GM21390 (cell line): ENCODE measurements at regions not wholly inside any gene's neighbourhood (a gene's known extent, or its start where the extent isn't known, plus 50 kb on each side); places are given as distances from the start of the nearest gene placed in this dataset.
"Not testable (repeated sequence)": the region's sequence is repeated elsewhere in the genome, so short reads cannot be mapped to it uniquely, and the experiment has no call there.

Experiments
- ATAC-seq: cut with Tn5 transposase; IDR thresholded peaks from one replicate; pipeline ENCODE4 v1.9.1; 2021; ENCODE audit not compliant: unreplicated experiment

DNA sequence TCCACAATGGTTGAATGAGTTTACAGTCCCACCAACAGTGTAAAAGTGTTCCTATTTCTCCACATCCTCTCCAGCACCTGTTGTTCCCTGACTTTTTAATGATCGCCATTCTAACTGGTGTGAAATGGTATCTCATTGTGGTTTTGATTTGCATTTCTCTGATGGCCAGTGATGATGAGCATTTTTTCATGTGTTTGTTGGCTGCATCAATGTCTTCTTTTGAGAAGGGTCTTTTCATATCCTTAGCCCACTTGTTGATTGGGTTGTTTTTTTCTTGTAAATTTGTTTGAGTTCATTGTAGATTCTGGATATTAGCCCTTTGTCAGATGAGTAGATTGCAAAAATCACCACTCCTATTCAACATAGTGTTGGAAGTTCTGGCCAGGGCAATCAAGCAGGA, 287.6 kb upstream of the RASGRP1 start:
- not testable (repeated sequence) for ATAC-seq

DNA sequence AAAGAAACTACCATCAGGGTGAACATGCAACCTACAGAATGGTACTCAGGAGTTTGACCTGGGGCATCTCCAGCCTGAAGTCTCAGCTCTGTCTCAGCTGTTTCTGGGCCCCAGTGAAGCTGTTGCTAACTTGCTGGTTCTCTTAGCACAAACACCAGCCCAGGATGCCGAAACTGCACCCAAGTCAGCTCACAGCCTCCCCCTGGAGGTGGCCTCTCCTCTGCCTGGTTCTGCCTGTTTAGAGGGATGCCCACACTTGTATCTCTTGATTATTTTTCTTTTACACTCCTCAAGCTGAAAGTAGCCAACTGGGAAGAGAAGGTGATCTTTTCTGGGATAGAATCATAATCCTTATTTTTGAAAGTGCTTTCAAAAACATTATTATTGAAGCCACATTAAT, 289.0 kb upstream of the RASGRP1 start:
- no peak for ATAC-seq

DNA sequence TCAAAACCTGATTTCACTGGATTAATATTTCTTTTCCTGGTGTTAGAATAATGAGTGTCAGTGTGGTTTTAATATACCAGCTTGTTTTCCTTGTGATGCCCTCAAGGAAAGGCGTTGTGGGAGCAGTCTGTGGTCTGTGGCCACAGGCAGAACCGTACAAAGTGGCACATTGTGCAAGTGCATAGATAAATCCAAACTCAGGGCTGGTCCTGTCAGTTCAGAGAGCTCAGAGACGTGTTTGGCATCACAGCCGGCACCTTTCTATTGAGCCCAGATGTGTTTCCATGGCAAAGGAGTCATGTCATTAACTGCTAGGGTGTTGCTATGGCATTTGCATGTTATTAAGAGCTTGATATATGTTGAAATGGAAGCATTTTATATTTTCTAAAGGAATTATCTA, 289.9 kb upstream of the RASGRP1 start:
- ATAC-seq, result no peak

DNA sequence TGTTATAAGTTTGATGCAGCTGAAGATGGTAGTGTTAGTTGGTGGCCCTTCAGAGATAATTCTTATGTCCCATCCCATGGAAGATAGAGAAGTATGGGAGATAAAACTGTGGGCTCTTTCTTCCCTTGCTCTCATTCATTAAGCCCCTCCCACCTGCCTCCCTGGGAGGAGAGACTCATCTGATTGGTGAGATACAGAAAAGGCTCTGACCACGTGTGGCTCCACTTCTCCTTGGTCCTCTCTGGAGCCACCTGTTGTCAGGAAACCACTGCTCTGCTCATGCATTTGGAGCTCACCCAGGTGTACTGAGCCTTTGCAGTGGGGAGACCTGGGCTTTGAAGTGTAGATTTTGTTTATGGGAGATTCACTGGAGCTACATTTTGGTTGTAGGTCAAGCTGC, 293.2 kb upstream of the RASGRP1 start:
- no peak for ATAC-seq

DNA sequence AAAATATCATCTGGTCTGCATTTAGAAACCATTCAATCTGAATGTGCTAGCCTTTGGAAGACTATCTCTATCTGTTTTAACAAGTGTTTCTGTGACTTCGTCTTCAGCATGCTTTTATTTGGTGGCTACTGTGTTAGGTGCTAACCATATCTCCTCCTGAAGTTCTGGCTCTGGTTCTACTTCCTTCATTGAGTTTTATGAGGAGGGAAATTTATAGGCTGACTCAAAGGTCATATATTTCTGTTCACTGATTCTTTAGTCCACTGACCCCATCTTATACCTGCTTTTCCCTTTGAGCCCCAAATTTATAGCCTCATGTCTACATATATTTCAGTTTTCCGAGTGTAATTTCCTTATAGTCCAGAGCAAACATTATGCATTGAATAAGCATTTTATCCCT, 295.0 kb upstream of the RASGRP1 start:
- ATAC-seq, result no peak

DNA sequence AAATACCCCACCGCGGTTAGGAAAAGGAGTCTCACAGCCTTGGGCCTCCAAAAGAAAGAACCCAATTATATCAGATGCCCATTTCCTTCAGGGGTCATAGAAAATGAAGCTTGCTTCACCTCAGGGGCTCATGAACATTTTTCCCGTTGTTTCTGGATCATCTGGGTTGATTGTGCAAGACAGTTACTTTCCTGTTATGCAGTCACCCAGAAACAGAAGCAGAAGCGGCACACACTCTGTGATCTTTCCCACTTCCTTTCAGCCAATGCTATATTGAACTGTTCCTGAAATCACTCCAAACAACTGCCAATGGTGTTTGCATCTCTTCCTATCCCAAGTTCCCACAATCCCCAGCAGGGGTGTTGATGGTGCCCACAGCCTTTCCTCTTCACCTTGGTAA, 295.6 kb upstream of the RASGRP1 start:
- ATAC-seq, result no peak

DNA sequence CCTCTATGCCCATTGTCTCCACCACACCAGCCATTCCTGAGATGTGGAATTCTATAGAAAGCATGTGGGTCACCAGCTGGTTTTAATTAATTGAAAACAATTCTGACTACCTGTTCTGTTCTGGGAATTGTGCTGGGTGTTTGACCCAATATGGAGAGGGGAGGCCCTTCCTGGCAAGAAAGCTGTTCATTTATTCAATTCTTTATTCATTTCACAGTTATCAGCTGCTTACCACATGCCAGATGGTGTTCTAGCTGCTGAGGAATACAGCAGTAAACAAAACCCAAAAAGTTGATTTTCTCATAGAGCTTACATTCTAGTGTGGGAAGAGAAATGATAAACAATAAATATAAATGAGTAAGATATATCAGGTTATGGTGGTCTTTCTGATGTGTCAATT, 296.1 kb upstream of the RASGRP1 start:
- no peak for ATAC-seq

DNA sequence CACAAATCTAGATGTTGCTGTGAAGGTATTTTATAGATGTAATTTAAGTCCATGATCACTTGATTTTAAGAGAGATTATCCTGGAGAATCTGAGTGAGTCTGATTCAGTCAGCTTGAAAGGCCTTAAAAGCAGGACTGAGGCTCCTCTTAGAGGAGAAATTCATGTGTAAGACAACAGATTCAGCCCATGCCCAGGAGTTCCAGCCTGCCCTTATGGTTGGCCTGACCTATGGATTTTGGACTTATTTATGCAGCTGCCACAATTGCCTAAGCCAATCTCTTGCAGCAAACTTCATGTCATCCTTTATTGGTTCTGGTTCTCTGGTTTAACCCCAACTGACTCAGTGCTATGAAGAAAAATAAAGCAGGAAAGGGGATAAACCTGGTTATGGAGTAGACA, 296.5 kb upstream of the RASGRP1 start:
- ATAC-seq, result no peak

DNA sequence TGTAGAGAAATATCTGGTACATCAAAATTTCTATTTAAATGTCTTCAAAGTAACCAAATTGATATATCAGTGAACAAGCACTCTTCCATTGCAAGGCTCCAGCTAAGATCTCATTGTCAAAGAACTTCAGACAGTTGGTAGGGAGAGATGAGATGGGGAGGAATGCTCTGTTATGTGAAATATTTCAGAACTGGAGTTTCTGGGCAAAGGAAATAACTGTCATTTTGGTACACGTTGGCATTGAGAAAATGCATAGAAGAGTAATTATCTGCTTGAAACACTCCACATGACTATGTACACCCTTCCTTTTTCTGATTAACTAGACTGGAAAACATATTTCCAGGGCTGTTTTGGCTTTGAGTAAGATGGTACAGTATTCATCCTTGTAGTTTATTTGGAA, 297.5 kb upstream of the RASGRP1 start:
- no peak for ATAC-seq

DNA sequence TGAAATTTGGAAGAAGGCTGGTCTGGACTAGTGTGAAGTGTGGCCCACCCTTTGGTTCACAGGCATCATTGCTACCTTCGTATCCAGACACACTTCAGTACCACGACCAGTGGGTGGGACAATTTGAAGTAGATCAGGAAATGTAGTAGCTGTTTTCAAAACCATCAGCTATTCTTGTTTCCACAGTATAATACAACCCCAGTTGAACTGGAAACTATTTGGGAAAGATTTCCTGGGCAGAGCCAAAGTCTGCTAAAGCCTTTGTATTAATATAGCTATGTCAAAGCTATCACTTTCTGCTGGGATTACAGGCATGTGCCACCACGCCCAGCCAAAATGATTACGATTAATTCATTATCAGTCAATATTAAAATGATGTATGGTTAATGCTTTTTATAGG, 298.8 kb upstream of the RASGRP1 start:
- ATAC-seq, result no peak

DNA sequence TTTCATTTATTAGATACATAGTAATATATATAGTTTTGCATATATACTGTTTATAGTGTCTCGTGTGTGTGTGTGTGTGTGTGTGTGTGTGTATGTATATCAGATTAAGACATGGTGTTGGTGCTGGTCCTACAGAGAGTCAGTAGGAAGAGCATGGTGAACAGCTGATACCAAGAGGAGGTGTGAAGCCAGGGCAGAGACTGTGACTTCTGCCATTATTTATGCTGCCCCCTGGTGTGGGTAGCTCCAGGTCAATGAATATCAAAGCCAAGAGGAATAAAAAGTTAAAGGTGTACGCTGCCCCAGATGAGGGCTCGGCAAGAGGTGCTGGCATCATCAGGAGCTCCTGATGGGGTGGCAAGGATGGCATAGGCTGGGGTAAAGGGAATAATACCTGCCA, 299.5 kb upstream of the RASGRP1 start:
- no peak for ATAC-seq

DNA sequence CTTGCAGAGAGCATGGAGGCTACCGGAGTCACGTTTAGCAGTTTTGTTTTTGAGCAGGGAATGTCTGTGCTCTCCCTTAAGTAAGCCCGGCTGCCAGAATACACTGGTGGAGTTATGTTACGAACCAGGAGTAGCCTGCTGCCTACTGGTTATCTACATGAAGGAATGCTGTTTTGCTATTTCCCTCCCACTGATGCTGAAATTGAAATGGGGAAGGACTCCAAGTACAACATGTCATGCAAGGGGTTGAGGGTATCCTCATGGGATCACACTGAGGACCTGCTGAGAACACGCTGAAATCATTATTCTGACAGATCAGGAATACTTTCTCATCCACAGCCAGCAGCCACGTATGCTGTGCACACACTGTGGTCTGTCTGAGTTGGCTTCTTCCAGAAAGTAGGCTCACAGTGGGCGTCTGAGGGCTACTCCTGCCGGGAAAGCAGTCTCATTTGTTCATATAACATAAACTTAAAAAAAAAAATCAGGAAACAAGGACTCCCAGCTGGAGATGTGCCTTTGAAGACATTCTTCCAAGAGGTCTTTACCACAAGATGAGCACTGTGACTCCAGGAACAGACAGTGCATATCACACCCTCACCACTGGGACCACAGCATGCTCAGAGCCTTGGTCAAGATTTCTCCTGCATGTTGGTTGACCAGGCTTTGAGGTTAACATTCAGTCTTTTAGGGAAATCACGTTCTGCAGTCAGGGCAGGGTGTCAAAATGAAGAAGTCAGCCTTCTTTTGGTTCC, 300.4 kb upstream of the RASGRP1 start:
- no peak for ATAC-seq

DNA sequence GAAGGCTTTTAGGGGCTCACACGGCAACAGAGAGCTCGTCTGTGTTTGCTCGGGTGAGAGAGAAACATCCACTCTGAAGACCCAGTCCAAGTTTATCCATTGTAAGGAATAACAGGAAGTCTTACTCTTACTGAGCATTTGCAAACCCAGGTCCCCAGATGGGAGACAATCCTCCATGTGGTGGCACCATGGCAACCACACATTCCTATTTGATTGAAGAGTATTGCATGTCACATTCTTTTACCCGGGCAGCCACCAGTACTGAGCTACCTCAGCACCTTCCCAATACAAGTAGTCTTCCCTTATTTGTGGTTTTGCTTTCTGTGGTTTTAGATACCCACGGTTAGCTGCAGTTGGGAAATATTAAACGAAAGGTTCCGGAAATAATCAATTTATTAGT, 302.9 kb upstream of the RASGRP1 start:
- ATAC-seq, result no peak

DNA sequence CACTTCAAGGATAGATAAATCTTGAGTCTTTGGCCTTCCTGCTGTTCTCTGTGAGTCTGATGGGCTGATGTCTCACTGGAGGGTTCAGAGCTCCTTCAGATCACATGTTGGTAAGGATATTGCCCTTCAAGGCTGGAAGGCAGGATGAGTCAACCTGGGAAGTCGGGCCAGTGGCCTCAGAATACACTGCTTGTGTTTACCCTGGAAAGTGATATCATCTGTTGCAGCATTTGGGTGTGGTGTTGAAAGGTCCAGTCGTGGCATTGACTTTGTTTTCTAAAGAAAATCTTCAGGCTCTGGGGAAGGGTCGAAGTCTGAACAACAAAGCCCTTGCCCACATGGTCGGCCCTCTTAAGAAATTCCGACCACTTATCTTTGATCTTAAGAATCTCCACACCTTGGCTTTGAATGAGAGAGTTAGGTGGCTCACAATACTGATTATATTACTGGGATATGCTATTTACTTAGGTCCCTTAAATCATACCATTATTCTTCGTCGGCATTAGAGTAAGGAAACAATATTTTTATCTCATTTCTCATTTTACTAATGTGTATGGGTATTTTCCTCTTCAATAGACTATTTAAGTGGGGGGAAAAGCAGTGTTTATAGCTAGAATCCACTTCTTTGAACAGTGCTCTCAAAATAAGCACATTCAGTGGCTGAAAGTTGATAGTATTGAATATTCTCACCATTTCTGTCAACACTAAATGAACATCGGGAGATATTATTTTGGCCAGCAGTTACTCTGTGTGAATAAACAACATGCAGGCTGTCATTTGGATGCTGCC, 303.9 kb upstream of the RASGRP1 start:
- no peak for ATAC-seq

DNA sequence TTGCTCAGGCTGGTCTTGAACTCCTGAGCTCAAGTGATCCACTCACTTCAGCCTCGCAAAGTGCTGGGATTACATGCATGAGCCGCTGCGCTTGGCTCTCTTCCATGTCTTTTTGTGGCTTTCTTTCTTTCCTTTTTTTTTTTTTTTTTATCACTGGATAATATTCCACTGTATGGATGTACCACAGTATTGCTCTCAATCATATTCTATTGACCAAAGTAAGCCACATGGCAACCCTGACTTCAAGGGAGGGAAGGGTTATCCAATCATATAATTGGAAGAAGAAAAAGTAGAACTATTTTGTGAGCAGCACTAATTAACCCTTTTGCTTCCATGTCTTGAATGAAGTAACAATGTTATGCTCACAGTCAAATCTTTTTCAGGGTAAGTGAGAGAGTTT, 307.0 kb upstream of the RASGRP1 start:
- no peak for ATAC-seq

DNA sequence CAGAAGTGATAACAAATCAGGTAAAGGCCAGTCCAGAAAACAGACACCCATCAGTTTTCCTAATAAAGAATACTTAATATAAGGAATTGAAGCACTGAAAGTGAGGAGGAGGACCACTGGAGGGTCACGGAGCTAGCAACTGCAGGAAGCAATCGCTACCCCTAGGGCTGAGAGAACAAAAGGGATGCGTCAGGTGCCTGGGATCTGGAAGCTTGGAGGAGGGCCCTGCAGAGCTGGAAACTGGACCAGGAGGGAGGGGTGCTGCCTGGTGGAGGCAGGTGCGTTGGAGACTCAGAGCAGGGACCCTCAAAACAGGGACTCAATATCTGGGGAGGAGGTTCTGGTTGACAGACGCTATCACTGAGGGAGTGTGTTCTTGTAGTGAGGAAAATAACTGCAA, 308.1 kb upstream of the RASGRP1 start:
- no peak for ATAC-seq

DNA sequence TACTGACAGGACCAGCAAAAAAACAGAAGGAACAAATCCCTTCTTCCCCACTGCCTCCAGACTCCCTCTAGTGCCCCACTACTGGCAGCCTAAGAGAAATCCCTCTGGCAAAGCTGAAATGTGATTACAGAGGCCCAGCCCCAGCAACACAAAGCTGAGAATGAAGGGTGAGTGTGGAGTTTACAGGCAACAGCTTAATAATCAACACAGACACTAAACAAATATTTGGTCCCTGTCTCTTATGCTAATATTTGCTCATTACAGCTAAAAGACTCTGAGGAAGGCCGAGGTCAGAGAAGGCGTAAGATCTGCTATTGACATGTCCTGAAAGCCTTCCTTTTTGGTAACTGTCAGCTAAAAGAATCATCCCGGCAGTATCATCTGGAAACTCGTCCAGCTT, 308.5 kb upstream of the RASGRP1 start:
- ATAC-seq, result no peak

DNA sequence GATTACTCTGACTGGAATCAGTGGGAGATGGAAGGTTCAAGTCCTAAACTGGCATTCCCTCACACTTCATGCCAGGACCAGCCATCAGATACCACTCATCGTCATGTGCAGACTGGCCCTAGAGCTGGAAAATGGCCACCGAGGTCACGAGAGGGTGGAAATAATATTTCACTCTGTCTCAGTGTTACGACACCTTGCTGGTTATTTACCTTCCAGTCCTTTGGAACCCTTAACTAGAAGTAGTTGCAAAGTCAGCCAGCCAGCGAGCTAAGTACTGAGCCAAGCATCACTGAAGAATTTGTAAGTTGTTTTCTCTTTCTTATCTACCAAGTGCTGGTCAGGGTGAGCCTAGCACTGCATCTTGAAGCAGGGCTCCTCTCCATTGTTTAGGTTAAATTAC, 309.9 kb upstream of the RASGRP1 start:
- ATAC-seq, result no peak

DNA sequence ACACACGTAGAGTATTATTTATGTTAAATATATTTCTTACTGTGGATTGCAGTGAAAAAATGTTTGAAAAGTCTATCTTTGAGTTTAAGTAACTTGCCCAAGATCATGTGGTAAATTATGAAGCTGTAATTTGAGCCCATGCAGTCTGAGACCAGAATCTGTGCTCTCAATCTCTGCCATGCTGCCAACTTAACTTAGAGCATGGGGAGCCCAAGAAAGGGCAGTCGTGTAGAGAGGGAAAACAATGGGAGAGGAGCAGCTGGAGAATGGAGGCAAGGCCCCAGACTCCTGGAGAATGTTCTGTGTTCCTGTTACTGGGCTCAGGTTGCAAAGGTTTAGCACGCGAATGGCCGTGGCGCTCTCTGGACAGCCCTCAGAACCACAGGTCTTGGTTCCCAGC, 311.6 kb upstream of the RASGRP1 start:
- ATAC-seq, result no peak

DNA sequence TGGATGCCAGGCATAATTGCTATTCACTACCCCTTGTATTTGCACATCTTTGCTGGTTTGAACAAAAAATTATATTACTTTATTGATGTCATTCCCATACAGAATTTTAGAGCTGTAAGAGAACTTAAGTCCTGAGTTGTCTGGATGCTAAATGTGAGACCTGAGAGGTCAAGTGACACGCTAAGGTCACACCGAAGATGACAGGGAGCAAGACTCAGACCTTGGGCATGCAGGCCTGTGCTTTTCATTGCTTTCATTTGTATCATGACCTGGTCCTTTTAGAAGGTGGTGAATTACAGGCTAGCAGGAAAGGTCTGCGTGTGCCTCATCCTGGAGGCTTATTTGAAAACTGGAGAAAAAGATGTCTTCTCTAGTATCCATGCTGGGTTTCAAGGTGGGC, 312.0 kb upstream of the RASGRP1 start:
- ATAC-seq, result no peak

DNA sequence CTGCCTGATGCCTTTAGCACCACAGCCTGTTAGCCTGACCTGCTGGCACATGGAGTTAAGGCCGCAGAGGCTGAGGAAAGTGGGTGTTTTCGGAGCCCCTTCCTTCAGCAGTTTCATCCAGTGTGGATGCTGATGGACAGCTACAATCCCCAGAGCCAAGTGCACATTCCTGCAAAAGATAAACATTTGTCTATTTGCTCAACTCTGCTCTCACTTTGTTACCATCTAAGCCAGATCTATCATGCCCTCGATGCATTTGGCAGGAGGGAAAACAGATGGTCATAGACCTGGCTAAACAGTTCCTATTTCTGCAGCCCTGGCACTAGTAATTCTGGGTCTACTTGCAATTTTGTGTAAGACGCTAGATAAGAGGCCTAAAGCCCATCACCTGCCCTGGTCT, 312.9 kb upstream of the RASGRP1 start:
- ATAC-seq, result no peak

DNA sequence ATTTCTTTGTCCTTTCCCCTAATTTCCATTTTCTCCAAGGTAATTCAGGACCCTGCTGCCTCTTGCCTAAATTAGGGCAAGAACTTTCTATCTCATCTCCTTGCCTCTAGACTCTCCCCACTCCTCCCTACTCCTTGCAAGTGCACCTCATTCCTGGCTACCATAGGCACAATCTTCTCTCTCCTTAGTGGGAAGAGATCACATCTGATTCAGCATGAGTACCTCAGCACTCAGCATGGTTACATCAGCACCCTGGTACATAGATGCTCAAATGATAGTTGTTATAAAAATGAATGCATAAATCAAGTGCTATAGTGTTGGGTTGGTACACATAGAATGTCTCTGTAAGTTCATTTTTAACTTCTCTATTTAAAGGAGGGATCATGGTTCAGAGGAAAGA, 313.4 kb upstream of the RASGRP1 start:
- ATAC-seq, result no peak

DNA sequence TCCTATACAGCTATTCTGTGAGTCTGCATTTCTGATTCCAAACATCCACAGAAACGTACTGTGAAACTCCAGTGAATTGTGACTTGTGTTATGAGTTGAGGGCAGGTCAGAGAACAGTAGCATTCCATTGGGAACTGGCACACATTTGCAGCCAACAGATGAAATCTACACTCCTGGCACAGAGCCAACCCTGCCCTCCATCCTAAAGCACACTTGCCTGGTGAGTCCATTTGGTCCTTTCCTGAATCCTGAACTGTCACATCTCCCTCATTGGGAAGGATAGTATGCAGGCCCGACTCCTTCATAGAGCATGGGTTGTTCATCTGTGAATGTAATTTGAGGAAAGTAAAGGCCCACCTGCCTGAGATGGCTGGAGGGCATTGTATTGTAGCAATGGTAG, 314.3 kb upstream of the RASGRP1 start:
- ATAC-seq, result no peak
